ENCODE measurements at regions not wholly inside any gene's neighbourhood (a gene's known extent, or its start where the extent isn't known, plus 50 kb on each side); places are given as distances from the start of the nearest gene placed in this dataset.

DNA sequence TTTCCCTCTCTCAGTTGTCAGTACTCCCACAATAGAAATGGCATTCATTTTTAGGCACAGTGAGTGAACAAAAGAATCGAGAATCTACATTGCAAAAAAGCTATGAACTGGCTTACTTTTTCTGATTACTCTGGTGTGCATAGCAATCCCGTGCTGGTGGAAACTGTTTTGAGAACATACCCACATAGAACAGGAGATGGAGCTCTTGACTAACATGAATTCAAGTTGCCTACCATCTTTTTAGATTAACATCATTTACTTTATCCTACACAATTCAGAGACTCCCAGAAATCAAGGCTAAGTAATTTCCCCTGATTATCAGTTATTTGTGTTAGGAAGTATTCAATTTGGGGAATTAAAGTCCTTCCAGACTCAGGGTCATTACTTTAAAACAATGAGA lies 326.6 kb downstream of the ARPP21 start (continued):
- no peak for TF ChIP-seq ZNF610 (tag by site-specific recombination; IDR thresholded peaks at IDR 0.05; ENCODE audit: borderline replicate concordance)

DNA sequence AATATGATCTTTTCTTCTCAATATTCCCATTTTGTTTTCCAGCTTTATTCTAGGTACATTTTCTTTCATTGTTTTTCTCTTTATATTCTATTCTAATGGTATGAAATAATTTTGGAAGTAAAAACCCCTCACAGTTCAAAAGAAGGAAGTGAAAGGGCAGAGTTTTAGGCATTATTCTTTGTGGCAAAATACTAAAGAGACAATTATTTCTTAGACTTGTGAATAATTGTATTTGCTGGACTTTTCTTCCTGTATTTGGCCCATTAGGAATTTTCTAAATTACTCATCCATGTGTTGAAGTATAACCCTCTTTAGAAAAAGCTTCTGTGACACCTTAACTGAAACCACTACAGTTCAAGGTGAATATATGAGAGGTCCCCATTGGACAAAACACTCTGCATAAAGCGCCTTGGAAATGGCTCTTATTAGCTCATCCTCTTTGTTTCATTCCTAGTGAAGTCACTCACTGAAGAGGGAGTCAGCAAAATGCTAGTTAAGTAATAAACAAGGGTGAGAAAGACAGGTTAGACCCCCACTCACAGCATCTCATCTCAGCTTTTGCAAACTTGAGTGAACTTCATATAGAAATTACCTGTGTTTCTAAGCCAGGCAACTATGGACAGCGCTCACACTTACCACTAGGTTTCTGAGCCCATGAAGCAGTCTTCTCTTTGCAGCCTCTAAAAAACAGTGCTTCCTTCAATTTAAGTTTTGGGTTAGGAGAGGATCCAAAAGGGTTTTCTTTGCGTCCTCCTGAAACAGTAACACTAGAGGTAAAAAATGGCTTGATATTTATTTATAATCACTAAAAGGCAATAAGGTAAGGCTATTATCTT lies 327.5 kb downstream of the ARPP21 start:
- H3K4me3 ChIP-seq (ENCODE audit: low read depth, low read length), result no peak overlapping the region
- no peaks in the 10 kb centered on the region for H3K36me3 ChIP-seq (ENCODE audit: control insufficient read depth in 2 of 2, insufficient read depth in 1 of 2, low read length in 2 of 2)
- no peaks in the 10 kb centered on the region for H3K9me3 ChIP-seq (ENCODE audit: control insufficient read depth, insufficient read depth, low read depth, low read length)
- no peak overlapping the region for H3K27ac ChIP-seq (ENCODE audit: extremely low read depth, low read depth, low read length)
- ChIA-PET POLR2A (no interaction called here), CTCF (interaction anchor here (0.8 to 2.2 kb wide), 6 partner anchors 157 to 767 kb away, joined by 3 to 9 read pairs (median 8); no protein-coding TSS in a partner anchor)
- no peaks in the 10 kb centered on the region for H3K4me1 ChIP-seq (ENCODE audit: control insufficient read depth, insufficient read depth, low read length)
- TF ChIP-seq ZSCAN16 (tag by site-specific recombination; IDR thresholded peaks at IDR 0.05) (no peak), ZNF239 (tag by site-specific recombination; IDR thresholded peaks at IDR 0.05) (no peak), GLIS1 (tag by site-specific recombination; IDR thresholded peaks at IDR 0.05) (no peak), BCL11B (tag by site-specific recombination; IDR thresholded peaks at IDR 0.05; ENCODE audit: low read depth) (no peak), TCF7L2 (IDR thresholded peaks at IDR 0.05; ENCODE audit: borderline replicate concordance, low read depth, low read length) (no peak), ZNF664 (tag by site-specific recombination; IDR thresholded peaks at IDR 0.05) (no peak), ZNF146 (tag by site-specific recombination; IDR thresholded peaks at IDR 0.05) (no peak), ZNF133 (tag by site-specific recombination; IDR thresholded peaks at IDR 0.05) (no peak), ZNF221 (tag by site-specific recombination; IDR thresholded peaks at IDR 0.05; ENCODE audit: borderline replicate concordance) (no peak), ZNF223 (tag by site-specific recombination; IDR thresholded peaks at IDR 0.05) (no peak), HOXD13 (CRISPR knock-in tag; IDR thresholded peaks at IDR 0.05; ENCODE audit: borderline replicate concordance) (no peak), ZNF354C (tag by site-specific recombination; IDR thresholded peaks at IDR 0.05; ENCODE audit: borderline replicate concordance, low read depth) (no peak), ZEB2 (tag by site-specific recombination; IDR thresholded peaks at IDR 0.05) (no peak), WT1 (tag by site-specific recombination; IDR thresholded peaks at IDR 0.05) (no peak)
- TF ChIP-seq, protein P1, sequence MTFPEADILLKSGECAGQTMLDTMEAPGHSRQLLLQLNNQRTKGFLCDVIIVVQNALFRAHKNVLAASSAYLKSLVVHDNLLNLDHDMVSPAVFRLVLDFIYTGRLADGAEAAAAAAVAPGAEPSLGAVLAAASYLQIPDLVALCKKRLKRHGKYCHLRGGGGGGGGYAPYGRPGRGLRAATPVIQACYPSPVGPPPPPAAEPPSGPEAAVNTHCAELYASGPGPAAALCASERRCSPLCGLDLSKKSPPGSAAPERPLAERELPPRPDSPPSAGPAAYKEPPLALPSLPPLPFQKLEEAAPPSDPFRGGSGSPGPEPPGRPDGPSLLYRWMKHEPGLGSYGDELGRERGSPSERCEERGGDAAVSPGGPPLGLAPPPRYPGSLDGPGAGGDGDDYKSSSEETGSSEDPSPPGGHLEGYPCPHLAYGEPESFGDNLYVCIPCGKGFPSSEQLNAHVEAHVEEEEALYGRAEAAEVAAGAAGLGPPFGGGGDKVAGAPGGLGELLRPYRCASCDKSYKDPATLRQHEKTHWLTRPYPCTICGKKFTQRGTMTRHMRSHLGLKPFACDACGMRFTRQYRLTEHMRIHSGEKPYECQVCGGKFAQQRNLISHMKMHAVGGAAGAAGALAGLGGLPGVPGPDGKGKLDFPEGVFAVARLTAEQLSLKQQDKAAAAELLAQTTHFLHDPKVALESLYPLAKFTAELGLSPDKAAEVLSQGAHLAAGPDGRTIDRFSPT (tag by site-specific recombination; IDR thresholded peaks at IDR 0.05), result no peak
- TF ChIP-seq, protein P2, sequence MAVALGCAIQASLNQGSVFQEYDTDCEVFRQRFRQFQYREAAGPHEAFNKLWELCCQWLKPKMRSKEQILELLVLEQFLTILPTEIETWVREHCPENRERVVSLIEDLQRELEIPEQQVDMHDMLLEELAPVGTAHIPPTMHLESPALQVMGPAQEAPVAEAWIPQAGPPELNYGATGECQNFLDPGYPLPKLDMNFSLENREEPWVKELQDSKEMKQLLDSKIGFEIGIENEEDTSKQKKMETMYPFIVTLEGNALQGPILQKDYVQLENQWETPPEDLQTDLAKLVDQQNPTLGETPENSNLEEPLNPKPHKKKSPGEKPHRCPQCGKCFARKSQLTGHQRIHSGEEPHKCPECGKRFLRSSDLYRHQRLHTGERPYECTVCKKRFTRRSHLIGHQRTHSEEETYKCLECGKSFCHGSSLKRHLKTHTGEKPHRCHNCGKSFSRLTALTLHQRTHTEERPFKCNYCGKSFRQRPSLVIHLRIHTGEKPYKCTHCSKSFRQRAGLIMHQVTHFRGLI (tag by site-specific recombination; IDR thresholded peaks at IDR 0.05), result no peak

DNA sequence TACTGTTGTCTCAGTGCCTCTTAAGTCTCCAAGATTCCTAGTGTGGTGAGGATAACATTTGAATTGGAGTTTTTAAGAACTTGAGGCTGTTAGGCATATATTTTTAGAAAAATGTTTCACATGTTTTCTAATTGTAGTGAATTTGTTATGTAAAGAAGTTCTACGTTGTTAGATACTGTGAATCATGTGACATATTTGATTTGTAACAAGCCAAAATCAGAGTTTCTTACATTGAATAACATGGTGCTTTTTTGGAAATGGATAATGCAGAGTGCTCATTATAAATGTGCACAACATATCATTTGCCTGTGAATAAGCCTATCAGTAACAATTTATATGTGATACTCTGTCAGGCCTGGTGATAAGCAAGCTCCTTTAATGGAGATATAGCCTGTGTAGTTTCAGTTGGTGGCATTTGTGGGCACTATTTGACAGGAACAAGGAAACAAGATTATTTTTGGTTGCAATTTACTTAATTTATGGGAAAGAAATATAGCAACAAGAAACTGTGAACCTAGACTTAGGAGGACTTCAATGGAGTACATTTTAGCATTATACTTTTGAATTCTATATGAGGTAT lies 328.8 kb downstream of the ARPP21 start:
- Histone ChIP-seq H3K9me3 (ENCODE audit: control insufficient read depth, insufficient read depth, low read depth, low read length) (no peaks in the 10 kb centered on the region), H3K4me3 (ENCODE audit: low read depth, low read length) (no peak overlapping the region), H3K27ac (ENCODE audit: extremely low read depth, low read depth, low read length) (no peak overlapping the region), H3K4me1 (ENCODE audit: control insufficient read depth, insufficient read depth, low read length) (no peaks in the 10 kb centered on the region), H3K36me3 (ENCODE audit: control insufficient read depth in 2 of 2, insufficient read depth in 1 of 2, low read length in 2 of 2) (no peaks in the 10 kb centered on the region)
- ChIA-PET POLR2A (no interaction called here), CTCF (interaction anchor here (1.0 kb wide), 1 partner anchor 150 kb away, joined by 3 read pairs; no protein-coding TSS in a partner anchor)
- no peak for TF ChIP-seq ZNF202 (tag by site-specific recombination; IDR thresholded peaks at IDR 0.05; ENCODE audit: borderline replicate concordance)
- no peak for TF ChIP-seq ZNF24 (tag by site-specific recombination; IDR thresholded peaks at IDR 0.05)
- no peak for TF ChIP-seq RBAK (tag by site-specific recombination; IDR thresholded peaks at IDR 0.05)
- TF ChIP-seq ZSCAN30 (tag by site-specific recombination; IDR thresholded peaks at IDR 0.05), result no peak
- no peak for TF ChIP-seq ZNF138 (tag by site-specific recombination; IDR thresholded peaks at IDR 0.05; ENCODE audit: borderline replicate concordance)
- no peak for TF ChIP-seq ZNF707 (tag by site-specific recombination; IDR thresholded peaks at IDR 0.05)
- TF ChIP-seq ZEB2 (tag by site-specific recombination; IDR thresholded peaks at IDR 0.05), result no peak
- TF ChIP-seq ZNF664 (tag by site-specific recombination; IDR thresholded peaks at IDR 0.05), result no peak
- TF ChIP-seq, protein P3, sequence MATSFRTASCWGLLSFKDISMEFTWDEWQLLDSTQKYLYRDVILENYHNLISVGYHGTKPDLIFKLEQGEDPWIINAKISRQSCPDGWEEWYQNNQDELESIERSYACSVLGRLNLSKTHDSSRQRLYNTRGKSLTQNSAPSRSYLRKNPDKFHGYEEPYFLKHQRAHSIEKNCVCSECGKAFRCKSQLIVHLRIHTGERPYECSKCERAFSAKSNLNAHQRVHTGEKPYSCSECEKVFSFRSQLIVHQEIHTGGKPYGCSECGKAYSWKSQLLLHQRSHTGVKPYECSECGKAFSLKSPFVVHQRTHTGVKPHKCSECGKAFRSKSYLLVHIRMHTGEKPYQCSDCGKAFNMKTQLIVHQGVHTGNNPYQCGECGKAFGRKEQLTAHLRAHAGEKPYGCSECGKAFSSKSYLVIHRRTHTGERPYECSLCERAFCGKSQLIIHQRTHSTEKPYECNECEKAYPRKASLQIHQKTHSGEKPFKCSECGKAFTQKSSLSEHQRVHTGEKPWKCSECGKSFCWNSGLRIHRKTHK (tag by site-specific recombination; IDR thresholded peaks at IDR 0.05), result no peak

Measured in HEK293 (cell line).